Adrenal gland (tissue), 5 donors: ENCODE measurements at regions not wholly inside any gene's neighbourhood (a gene's known extent, or its start where the extent isn't known, plus 50 kb on each side); places are given as distances from the start of the nearest gene placed in this dataset.

ENCODE experiments used
- POLR2A ChIP-seq, 2 donors: fragments of 450-650 bp; IDR thresholded peaks; one replicate each; pipeline ENCODE4 v1.6.1; 2017; ENCODE audit warnings: antibody characterized with exemption in 2 of 2, mild to moderate bottlenecking in 2 of 2, moderate library complexity in 1 of 2
- TF ChIP-seq, protein P1 (sequence below), 6 experiments: fragments of 450-650 bp in 4 of 6; fragments of 200-600 bp in 2 of 6; sonication (generic) in 1 of 6; IDR thresholded peaks; 1 replicate in 5 of 6; 2 replicates in 1 of 6; pipeline versions ENCODE4 v1.5.1 to v1.8.0; 2016 to 2021; ENCODE audit warnings: antibody characterized with exemption in 6 of 6, mild to moderate bottlenecking in 2 of 6, moderate library complexity in 1 of 6
- donor health status: DM: no; HTN: no; CAD: no.

- TF ChIP-seq, protein P1, sequence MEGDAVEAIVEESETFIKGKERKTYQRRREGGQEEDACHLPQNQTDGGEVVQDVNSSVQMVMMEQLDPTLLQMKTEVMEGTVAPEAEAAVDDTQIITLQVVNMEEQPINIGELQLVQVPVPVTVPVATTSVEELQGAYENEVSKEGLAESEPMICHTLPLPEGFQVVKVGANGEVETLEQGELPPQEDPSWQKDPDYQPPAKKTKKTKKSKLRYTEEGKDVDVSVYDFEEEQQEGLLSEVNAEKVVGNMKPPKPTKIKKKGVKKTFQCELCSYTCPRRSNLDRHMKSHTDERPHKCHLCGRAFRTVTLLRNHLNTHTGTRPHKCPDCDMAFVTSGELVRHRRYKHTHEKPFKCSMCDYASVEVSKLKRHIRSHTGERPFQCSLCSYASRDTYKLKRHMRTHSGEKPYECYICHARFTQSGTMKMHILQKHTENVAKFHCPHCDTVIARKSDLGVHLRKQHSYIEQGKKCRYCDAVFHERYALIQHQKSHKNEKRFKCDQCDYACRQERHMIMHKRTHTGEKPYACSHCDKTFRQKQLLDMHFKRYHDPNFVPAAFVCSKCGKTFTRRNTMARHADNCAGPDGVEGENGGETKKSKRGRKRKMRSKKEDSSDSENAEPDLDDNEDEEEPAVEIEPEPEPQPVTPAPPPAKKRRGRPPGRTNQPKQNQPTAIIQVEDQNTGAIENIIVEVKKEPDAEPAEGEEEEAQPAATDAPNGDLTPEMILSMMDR (IDR thresholded peaks at IDR 0.05): no peak
- no peak for TF ChIP-seq POLR2A (IDR thresholded peaks at IDR 0.05)
Measured at GRCh38 chr4:123904882-123905281, 508.3 kb downstream of the SPRY1 start.
